GM21576 (cell line): ENCODE measurements at regions not wholly inside any gene's neighbourhood (a gene's known extent, or its start where the extent isn't known, plus 50 kb on each side); places are given as distances from the start of the nearest gene placed in this dataset.
"Not testable (repeated sequence)": the region's sequence is repeated elsewhere in the genome, so short reads cannot be mapped to it uniquely, and the experiment has no call there.

Experiments used
- ATAC-seq: cut with Tn5 transposase; IDR thresholded peaks from one replicate; pipeline ENCODE4 v1.9.1; 2021; ENCODE audit warnings: mild to moderate bottlenecking, moderate library complexity; ENCODE audit not compliant: unreplicated experiment

DNA sequence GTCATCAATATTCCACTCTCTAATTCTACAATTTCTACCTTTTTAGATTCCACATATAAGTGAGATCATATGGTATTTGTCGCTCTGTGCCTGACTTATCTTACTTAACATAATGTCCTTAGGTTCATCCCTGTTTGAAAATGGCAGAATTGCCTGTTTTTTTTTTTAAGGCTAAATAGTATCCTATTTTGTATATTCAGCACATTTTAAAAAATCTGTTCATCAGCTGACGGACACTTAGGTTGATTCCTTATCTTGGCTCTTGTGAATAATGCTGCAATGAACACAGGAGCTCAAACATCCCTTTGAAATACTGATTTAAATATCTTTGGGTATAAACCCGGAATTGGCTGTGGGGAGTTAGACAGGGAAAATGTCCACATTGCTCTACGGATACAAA lies 326.7 kb upstream of the THBS1 start:
- ATAC-seq: no peak

DNA sequence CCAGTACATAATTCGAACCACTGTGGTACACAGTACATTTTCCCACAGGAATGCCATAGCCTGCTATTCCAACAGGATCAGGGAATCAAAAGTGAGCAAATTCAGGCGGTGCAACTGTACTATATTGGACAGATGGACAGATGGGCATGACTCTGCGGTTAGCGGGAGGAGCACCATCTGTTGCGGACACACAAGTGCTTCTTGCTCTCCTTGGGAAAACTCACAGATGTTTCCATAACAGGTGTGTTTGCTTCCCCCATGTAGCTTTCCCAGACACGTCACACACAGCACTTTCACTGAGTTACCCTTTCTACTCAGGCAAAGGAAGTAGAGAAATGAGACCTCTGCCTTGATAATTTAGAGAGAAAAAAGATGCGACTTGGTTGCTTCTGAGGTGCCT lies 325.1 kb upstream of the THBS1 start:
- no peak for ATAC-seq

DNA sequence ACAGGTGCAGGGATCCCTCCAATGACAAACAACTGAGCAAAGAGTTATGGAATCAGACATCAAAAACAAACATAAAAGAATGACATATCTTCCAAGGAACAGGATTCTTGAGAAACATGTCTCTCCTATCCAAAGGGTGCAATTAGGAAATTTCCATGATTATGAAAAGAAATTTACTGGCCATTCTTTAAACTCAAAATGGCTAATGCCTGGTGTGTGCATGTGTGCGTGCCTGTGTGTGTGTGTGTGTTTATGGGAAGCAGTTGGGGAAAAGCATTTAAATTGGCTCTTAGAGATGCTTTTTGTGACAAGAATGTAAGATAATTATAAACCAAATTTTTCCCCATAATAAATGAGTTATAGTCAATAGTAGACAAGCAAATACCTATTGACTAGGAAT lies 320.5 kb upstream of the THBS1 start:
- ATAC-seq: no peak

DNA sequence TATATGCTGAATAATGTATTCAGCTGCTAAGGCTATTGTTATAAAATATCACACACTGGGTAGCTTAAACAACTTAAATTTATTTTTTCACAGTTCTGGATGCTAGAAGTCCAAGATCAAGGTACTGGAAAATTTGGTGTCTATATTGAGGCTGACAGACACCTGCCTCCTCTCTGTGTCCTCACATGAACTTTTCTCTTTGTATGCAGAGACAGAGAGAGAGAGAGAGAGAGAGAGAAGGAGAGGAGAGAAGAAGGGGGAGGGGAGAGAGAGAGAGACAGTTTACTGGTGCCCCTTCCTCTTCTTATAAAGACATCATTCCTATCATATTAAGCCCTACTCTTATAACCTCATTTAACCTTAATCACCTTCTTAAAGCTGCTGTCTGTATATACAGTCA lies 320.1 kb upstream of the THBS1 start:
- ATAC-seq: no peak

DNA sequence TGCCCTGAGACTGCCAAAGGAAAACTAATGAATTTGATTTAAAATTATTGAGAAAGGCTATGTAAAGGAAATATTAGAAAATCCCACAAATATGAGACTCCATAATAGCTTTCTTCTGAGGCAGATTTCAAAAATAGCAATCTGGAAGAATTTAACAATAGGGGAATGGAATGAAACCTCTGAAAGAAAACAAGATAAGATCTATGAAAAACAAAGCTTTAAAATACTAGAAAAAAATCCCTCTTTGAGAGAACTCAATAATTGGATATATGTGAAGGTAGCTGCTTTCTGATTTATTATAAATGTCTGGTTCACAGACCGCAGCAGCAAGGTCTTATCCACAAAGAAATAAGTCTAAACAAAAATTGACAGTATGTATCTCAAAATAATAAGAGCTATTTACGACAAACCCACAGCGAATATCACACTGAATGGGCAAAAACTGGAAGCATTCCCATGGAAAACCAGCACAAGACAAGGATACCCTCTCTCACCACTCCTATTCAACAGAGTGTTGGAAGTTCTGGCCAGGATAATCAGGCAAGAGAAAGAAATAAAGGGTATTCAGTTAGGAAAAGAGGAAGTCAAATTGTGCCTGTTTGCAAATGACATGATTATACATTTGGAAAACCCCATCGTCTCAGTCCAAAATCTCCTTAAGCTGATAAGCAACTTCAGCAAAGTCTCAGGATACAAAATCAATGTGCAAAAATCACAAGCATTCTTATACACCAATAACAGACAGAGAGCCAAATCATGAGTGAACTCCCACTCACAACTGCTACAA lies 319.3 kb upstream of the THBS1 start:
- not testable (repeated sequence) for ATAC-seq

DNA sequence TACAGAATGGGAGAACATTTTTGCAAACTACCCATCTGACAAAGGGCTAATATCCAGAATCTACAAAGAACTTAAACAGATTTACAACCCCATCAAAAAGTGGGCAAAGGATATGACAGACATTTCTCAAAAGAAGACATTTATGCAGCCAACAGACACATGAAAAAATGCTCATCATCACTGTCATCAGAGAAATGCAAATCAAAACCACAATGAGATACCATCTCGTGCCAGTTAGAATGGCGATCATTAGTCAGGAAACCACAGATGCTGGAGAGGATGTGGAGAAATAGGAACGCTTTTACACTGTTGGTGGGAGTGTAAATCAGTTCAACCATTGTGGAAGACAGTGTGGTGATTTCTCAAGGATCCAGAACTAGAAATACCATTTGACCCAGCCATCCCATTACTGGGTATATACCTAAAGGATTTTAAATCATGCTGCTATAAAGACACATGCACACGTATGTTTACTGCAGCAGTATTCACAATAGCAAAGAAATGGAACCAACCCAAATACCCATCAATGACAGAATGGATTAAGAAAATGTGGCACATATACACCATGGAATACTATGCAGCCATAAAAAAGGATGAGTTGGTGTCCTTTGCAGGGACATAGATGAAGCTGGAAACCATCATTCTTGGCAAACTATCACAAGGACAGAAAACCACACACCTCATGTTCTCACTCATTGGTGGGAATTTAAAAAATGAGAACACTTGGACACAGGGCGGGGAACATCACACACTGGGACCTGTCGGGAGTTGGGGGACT lies 317.7 kb upstream of the THBS1 start:
- not testable (repeated sequence) for ATAC-seq

DNA sequence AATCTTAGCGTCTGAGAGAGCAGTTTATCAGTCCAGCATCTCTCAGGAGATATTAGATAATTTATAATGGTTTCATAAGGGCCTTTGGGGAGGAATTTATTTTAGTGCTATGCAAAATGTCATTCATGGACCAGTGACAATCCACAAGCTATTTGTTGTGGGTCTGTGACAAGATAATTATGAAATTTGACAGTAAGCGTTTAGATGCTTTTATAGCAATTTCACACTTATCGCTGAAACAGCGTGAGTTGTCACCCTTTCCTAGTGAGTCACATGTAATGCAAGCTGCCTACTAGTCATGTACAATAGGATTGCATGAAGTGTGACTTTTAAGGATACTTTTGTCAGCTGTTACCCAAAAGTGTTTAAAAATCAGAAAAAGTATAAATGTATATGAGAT lies 315.6 kb upstream of the THBS1 start:
- no peak for ATAC-seq

DNA sequence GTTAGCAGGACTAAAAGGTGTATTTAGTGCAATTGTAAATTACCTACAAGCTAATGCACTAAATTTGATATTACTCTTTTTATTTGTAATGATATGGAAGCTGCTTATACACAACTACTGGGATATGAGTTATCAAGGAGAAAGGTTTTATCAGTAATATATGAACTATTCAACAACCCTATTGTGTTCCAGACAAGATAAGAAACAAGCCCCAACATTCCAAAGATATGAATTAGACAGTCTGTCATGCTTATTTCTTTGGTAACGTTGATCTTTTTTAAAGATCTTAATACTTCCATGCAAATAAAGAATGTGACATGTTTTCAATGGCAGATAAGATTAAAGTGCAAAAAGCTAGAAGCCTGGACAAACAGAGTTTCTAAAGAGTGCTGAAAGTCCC lies 314.0 kb upstream of the THBS1 start:
- ATAC-seq: no peak

DNA sequence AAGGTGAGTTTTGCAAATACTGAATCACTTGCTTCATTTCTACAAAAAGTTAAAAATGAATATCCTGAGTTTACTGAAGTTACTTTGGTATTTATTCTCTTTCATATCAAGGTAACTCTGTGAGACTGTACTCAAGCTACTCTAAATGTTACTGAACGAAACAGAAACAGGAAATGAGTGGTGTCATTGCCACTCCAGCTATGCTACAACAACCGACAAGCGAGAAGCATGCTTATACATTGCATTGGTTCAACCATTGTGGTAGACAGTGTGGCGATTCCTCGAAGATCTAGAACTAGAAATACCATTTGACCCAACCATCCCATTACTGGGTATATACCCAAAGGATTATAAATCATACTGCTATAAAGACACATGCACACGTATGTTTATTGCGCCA lies 313.2 kb upstream of the THBS1 start:
- no peak for ATAC-seq

DNA sequence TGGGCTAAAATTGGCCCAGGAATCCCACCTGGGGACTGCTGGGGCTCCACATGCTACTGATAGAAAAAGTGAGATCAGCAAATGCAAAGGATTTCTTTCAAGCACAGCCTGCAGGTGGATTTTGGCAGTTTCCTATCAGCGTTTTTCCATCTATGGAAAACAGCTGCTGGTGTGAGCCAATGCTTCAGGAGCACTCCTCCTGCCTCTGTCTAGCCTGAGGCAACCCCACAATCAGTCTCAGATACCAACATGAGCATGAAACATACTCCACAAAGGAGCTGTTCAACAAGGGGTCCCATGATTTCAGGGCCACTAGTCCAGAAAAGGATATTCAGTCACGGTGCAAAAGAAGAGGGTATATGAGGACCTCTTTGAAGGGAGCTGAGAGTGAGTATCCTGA lies 311.5 kb upstream of the THBS1 start:
- no peak for ATAC-seq

DNA sequence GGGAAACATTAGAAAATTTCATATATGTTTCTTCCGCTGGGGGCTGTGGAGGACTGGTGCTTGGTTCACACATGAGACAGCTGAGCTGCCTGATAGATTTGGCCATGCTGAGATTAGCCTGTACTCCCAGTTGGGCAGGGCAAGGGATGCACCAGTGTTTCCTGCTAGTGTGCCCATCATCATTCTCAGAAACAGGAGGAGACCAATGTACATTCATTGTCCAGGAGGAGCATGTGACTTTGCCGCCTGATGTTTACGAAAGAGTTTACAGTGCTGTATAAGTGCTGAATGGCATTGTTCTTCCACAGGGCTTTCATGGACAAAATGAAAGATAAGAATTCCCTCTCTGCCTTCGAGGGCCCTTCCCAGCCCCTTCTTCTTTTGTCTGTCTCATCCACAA lies 311.1 kb upstream of the THBS1 start:
- ATAC-seq: no peak

DNA sequence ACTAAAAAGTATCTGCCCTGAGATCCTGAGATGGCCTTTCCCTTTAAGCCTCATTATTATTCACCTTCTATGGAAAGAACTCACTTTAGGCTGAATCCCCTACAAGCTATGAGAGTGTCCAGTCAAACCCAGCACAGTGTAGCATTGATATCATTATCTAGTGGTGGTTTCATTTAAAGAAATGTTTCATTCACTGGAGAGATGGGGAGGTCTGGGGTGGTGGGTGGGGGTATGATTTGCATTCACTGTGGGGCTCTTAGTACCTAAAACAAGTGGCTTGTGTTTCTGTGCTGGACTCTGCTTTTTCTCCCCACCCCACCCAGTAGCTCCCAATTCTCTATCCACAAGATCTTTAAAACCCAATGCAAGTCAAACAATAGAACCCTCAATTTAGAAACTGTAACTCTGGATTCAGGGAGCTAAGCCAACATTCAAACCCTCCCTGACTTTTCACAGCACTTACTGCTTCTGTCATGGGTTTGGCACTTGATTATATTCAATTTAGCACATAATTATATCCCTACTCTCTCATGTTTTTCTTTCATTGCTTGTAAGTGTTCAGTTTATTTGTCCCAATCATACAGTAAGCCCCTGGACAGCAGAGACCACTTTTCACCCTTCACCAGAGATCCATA lies 310.5 kb upstream of the THBS1 start:
- ATAC-seq: no peak

DNA sequence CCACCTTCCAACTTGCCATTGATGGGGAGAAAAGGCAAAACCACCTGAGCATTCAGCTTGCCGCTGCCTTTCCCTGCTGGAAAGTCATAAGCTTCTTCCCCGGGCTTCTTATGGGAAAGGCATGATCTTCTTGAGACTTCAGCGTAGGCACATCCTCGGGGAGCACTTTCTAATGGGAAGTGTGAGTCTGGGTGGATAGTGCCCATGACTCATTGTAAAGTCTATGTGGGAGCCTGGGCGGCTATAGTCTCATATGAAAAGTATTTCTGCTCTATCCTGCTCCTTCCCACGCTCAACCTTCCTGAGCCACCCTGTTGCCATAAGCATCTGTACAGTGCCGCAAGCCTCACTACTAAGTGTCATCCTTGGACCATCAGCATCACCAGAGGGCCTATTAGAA lies 309.9 kb upstream of the THBS1 start:
- ATAC-seq: no peak

DNA sequence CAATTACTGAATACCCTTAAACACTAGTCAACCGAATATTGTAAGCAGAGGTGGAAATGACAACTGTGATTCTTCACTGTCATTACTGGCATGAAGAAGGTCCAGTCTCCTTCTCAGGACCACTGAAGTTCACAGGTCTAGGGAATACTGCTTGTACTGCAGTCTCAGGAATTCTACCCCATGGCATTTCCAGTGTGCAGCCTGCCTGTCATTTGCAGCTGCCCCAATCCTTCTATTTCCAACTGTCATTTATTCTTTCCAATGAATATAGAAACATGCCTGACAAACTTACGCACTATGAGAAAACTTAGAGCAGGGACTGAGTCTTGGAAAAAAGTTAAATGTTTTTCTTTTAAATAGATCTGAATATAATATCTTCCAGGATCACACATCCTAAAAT lies 308.0 kb upstream of the THBS1 start:
- no peak for ATAC-seq

DNA sequence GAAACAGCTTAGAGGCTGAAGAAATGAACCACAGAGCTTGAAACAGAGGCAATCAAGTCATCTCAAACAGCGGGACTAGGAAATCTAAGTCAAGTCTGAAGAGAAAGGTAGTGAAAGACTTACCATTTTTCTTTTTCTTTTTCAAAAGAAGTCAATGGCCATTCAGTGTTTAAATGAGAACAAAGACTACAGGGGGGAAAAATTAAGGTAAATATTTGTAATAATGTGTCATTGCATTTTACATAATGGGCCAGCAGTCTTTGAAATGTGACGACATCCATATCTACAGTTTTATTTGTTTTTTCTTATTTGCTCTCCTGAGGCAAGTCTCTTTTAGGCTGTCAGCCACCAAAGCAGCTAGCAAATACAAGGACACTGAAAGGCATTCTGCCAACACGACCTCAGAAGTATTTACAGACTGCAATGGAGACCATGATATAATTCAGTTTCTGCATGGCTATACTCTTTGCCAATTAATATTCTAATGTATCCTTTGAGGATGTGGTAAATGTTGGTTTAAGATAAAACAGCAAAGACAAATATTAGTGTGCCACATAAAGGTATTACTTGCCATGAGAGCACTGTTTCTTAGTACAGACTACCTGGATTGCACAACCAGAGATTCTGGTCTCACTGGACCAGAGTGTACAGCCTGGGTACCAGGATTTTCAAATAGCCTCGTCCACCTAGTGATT lies 307.0 kb upstream of the THBS1 start:
- no peak for ATAC-seq

DNA sequence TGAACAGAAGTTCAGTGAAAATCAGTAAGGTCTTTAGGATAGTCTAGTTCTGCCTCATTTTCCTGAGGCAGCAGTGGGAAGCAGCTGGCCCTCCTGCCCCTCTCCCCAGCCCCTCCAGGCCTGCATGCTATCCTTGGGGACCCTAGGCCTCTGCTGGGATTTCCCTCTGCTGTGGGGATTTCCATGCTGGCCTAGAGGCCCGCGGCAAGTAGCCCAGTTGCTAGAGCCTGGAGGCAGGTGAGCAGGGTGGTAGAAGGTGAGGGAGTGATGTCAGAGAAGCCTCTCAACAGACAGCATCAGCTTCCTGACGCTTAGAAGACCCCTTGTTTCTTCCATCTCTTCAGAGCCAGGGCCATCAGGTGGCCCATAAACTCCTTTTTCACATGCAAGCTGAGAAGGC lies 305.8 kb upstream of the THBS1 start:
- ATAC-seq: no peak

DNA sequence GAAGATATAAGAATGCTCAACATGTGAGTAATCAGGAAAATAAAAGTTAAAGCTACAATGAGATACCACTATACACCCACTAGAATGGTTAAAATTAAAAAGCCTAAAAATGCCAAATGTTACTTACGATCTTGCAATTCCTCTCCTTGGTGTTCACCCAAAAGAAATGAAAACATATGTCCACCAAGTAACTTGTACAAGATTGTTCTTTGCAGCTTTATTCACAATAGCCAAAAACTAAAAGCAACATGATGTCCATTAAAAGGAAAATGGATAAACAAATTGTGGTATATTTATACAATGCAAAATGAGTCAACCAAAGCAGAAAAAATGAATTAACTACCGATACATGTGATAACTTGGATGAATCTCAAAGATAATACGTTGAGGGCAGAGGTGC lies 301.6 kb upstream of the THBS1 start:
- no peak for ATAC-seq

DNA sequence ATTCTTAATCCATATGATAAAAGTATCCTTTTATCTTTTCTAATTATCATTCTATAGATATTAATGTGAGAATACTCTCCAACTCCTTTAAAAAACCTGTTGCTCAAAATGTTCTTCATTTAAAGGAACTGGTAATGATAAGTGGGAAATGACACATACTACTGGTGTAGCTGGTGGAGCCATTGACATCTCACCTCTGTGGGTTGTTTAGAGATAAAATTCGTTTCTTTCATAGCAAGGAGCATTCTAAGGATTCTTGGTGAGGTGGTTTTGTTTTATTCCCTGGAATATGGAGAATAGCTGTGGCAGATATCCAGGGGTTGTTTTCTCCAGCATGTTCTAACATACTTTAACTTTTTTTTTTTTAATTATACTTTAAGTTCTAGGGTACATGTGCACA lies 299.8 kb upstream of the THBS1 start:
- ATAC-seq: no peak

DNA sequence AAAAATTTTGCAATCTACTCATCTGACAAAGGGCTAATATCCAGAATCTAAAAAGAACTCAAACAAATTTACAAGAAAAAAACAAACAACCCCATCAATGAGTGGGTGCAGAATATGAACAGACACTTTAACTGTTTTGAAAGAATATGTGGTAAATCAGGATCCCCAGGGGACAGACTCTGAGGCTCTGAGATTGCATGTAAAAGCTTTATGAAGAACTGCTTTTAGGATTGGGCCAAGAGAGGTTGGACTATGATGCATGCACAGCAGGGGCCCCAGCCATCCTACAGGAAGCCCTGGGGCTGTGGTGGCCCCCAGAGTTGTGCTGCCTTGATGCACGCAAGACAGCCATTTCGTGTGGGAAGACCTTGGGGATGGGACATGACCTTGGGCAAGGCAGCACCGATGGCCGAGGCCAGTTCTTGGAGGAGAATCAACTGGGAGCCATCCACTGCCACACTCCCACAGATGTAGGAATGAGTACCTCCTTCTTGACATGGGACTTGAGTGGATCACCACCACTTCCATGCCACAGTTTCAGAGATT lies 298.1 kb upstream of the THBS1 start:
- ATAC-seq: no peak

DNA sequence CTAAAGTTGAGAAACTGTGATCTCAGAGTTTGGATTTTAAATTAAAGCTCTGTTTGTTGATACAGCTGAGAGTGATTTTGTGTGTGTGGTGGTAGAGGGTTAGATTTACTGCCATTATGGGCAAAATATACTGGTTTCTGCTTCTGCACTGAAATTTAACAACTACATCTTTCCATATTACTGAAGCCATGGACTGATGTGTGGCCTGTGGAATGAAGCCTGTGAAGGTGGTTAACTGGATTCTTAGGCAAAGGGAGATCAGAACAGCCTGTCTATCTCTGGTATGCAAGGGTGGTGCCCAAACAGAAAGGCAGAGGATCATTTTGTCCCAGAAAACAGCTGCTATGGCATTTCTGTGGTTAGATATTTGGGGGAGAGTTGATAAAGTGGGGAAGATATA lies 297.3 kb upstream of the THBS1 start:
- ATAC-seq: no peak

DNA sequence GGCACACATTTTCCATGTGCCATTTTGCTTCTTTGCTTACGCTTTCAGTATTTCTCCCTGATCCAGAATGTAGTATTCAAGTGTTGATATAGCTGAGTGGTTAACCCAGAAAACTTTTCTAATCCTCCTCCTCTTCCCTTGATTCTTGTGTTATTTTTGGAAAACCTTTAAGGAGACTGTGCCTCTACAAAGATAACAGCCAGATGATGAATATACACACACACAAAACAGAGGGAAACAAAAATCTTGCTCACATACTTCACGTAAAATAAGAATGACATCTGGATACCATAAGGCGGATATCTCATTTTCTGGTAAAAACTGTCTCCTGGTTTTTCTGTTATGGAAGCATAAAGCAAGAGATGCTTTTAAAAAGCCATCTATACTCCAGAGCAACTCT lies 295.8 kb upstream of the THBS1 start:
- ATAC-seq: no peak
